ENCODE measurements at regions not wholly inside any gene's neighbourhood (a gene's known extent, or its start where the extent isn't known, plus 50 kb on each side); places are given as distances from the start of the nearest gene placed in this dataset.

DNA sequence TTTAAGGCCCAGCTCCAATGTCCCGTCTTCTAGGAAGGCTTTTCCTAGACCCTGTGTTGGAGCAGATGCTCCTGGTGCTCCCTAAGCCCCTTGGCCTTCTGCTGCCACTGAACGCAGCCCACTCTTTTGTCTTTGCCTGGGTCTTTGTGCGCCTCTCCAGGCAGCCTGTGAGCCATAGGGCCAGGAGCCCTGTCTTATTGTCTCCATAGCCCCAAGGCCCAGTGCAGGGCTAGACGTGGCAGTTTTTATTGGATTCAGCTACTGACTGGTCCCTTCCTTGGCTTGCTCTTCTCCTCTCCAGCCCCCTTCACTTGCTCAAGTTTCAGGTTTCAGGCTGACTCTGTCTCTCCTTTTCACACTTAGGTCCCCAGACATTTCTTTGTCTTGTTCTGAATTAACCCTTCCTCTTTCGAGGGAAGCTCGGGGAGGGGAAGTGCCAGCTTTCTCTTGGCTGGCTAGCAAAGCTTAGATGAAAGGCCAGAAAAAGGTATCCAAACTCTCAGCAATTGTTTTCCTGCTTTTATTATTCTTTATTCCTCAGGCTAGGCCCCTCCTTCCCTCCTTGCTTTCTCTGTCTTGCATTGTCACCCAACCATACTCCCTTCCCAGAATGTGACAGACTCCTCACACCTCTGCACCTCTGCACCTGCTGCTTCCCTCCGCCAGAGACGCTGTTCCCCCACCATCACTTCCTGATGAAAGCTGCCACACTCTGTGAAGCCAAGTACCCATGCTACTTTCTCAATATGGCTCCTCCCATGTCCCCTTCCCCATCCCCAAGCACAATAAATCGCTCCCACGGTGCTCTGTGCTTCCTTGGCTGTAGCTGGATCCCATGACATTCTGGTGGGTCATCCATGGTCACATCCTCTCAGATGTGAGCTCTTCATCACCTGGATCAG lies 101.6 kb upstream of the CPEB4 start (continued):
- TF ChIP-seq HMG20B (CRISPR knock-in tag; IDR thresholded peaks at IDR 0.05), result no peak
- TF ChIP-seq EZH2 (IDR thresholded peaks at IDR 0.05; ENCODE audit: borderline replicate concordance, low read depth, low read length), result no peak
- TF ChIP-seq, protein P1, sequence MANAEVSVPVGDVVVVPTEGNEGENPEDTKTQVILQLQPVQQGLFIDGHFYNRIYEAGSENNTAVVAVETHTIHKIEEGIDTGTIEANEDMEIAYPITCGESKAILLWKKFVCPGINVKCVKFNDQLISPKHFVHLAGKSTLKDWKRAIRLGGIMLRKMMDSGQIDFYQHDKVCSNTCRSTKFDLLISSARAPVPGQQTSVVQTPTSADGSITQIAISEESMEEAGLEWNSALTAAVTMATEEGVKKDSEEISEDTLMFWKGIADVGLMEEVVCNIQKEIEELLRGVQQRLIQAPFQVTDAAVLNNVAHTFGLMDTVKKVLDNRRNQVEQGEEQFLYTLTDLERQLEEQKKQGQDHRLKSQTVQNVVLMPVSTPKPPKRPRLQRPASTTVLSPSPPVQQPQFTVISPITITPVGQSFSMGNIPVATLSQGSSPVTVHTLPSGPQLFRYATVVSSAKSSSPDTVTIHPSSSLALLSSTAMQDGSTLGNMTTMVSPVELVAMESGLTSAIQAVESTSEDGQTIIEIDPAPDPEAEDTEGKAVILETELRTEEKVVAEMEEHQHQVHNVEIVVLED (CRISPR knock-in tag; IDR thresholded peaks at IDR 0.05), result no peak
- TF ChIP-seq ESRRA (IDR thresholded peaks at IDR 0.05; ENCODE audit: borderline replicate concordance, low read depth), result no peak
- no peak for TF ChIP-seq RBM15 (IDR thresholded peaks at IDR 0.05; ENCODE audit: insufficient read depth, low read length)
- TF ChIP-seq, protein P2, sequence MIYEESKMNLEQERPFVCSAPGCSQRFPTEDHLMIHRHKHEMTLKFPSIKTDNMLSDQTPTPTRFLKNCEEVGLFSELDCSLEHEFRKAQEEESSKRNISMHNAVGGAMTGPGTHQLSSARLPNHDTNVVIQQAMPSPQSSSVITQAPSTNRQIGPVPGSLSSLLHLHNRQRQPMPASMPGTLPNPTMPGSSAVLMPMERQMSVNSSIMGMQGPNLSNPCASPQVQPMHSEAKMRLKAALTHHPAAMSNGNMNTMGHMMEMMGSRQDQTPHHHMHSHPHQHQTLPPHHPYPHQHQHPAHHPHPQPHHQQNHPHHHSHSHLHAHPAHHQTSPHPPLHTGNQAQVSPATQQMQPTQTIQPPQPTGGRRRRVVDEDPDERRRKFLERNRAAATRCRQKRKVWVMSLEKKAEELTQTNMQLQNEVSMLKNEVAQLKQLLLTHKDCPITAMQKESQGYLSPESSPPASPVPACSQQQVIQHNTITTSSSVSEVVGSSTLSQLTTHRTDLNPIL (CRISPR knock-in tag; IDR thresholded peaks at IDR 0.05), result no peak
- no peak for TF ChIP-seq ZC3H8 (IDR thresholded peaks at IDR 0.05)
- TF ChIP-seq, protein P3, sequence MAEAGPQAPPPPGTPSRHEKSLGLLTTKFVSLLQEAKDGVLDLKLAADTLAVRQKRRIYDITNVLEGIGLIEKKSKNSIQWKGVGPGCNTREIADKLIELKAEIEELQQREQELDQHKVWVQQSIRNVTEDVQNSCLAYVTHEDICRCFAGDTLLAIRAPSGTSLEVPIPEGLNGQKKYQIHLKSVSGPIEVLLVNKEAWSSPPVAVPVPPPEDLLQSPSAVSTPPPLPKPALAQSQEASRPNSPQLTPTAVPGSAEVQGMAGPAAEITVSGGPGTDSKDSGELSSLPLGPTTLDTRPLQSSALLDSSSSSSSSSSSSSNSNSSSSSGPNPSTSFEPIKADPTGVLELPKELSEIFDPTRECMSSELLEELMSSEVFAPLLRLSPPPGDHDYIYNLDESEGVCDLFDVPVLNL (CRISPR knock-in tag; IDR thresholded peaks at IDR 0.05; ENCODE audit: low read depth), result no peak
- TF ChIP-seq, protein P4, sequence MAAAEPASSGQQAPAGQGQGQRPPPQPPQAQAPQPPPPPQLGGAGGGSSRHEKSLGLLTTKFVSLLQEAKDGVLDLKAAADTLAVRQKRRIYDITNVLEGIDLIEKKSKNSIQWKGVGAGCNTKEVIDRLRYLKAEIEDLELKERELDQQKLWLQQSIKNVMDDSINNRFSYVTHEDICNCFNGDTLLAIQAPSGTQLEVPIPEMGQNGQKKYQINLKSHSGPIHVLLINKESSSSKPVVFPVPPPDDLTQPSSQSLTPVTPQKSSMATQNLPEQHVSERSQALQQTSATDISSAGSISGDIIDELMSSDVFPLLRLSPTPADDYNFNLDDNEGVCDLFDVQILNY (CRISPR knock-in tag; IDR thresholded peaks at IDR 0.05), result no peak
- TF ChIP-seq ZNF696 (CRISPR knock-in tag; conservative IDR thresholded peaks at IDR 0.05), result no peak
- TF ChIP-seq, protein P5, sequence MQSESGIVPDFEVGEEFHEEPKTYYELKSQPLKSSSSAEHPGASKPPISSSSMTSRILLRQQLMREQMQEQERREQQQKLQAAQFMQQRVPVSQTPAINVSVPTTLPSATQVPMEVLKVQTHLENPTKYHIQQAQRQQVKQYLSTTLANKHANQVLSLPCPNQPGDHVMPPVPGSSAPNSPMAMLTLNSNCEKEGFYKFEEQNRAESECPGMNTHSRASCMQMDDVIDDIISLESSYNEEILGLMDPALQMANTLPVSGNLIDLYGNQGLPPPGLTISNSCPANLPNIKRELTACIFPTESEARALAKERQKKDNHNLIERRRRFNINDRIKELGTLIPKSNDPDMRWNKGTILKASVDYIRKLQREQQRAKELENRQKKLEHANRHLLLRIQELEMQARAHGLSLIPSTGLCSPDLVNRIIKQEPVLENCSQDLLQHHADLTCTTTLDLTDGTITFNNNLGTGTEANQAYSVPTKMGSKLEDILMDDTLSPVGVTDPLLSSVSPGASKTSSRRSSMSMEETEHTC (IDR thresholded peaks at IDR 0.05), result no peak
- no peak for TF ChIP-seq SIN3B (IDR thresholded peaks at IDR 0.05; ENCODE audit: low read depth)
- TF ChIP-seq, protein P6, sequence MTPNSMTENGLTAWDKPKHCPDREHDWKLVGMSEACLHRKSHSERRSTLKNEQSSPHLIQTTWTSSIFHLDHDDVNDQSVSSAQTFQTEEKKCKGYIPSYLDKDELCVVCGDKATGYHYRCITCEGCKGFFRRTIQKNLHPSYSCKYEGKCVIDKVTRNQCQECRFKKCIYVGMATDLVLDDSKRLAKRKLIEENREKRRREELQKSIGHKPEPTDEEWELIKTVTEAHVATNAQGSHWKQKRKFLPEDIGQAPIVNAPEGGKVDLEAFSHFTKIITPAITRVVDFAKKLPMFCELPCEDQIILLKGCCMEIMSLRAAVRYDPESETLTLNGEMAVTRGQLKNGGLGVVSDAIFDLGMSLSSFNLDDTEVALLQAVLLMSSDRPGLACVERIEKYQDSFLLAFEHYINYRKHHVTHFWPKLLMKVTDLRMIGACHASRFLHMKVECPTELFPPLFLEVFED (CRISPR knock-in tag; conservative IDR thresholded peaks at IDR 0.05), result peak; percentile 47; the same call in 1 of the 2 replicates
- TF ChIP-seq, protein P7, sequence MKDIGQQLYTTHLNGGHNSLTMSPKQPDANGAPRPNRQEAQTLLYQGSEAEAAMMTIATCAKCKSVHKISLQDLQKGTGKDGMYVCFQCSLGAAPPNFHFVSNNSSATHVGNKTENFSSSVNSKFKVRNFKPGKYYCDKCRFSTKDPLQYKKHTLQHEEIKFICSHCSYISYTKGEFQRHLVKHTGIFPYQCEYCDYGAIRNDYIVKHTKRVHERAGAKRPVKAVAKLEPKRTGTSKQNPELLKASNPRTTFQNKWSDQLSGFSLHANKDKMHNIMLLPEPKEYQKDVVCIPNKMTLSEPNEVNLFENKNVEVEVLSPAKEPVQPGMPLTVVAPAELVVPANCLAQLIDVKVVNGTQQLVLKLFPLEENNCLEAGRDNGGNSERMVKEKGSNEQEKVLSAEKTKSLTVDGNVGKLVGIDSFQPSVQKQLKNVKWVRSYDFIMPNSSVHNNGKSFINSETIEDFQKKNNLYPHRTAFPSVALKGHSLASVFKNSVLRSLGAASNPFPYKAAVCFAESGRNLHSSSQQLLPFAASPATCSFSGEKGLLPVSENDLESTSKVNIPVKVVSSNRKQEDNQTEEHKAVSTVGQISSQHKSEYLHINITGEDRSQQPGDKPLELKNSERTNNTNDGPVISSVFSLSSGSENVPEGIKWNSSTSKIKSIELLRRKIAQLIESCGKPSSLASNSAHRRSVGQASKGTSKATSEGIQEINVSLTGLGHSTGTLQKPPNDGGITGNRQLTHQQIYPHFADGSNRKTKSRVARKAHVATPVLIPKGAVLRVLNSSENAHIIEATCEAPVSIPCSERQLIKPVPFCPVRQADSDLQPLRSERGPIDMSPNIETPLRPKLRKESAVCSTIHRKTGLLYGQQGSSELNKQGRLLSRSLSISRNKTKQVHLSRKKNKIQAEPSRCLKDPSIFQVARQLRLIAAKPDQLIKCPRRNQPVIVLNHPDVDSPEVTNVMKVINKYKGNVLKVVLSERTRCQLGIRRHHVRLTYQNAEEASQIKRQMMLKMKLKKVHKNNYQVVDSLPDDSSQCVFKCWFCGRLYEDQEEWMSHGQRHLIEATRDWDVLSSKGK (CRISPR knock-in tag; IDR thresholded peaks at IDR 0.05), result no peak
- no peak for TF ChIP-seq NR3C1 (CRISPR knock-in tag; IDR thresholded peaks at IDR 0.05)

Measured in K562 (cell line).